Coronary artery (tissue), 2 donors: ENCODE measurements at regions not wholly inside any gene's neighbourhood (a gene's known extent, or its start where the extent isn't known, plus 50 kb on each side); places are given as distances from the start of the nearest gene placed in this dataset.

Experiments
- DNase-seq: peaks from one replicate; pipeline ENCODE4 v3.0.0-alpha.2; 2017; ENCODE audit warnings: low spot score
- H3K27ac ChIP-seq, 2 donors: fragments of 200-600 bp; sonication (generic); one replicate each; pipeline ENCODE4 v1.5.1; 2016 to 2019
- H3K4me3 ChIP-seq: fragments of 200-600 bp; sonication (generic); 2 replicates; pipeline ENCODE4 v1.5.1; 2016; ENCODE audit warnings: mild to moderate bottlenecking, moderate library complexity
- TF ChIP-seq, protein P1 (sequence below): fragments of 200-600 bp; sonication (generic); IDR thresholded peaks from one replicate; pipeline ENCODE4 v1.5.1; 2019; ENCODE audit warnings: antibody characterized with exemption

DNA sequence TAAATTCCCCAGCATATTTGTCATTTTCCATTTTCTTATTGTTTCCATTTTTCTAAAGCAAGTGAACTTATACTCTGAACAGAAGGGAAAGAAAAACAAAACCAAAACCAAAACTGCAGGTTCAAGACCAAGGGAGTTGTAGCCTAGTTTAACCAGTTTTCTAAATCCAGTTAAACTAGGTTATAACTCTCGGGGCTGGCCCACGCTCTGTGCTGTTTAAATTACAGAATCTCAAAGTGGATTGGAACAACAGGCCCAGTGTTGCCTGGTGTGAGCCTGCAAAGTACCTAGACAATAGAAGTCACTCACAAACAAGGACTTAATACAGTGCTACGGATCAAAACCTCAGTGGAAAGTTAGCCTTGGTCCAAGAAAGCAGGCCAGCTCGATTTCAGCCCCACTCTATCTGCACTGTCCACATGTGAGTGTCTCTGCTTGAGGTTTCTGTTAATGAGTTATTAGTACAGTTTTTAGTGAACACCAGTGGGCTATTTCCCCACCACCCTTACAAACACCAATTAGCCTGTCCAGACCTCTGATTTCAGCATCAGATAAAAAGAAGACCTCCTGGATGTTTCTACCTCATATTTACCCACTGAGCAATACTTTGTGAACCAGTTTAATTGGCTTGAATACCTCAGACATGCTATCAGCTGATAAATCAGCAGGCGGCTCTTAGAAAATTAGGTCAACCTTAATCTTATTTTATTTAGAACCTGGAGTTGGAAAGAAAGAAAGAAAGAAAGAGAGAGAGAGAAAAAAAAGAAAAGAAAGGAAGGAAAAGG is 93.8 kb upstream of the PDZRN3 start:
- Histone ChIP-seq H3K27ac (no peak overlapping the region), H3K4me3 (no peak overlapping the region)
- TF ChIP-seq, protein P1, sequence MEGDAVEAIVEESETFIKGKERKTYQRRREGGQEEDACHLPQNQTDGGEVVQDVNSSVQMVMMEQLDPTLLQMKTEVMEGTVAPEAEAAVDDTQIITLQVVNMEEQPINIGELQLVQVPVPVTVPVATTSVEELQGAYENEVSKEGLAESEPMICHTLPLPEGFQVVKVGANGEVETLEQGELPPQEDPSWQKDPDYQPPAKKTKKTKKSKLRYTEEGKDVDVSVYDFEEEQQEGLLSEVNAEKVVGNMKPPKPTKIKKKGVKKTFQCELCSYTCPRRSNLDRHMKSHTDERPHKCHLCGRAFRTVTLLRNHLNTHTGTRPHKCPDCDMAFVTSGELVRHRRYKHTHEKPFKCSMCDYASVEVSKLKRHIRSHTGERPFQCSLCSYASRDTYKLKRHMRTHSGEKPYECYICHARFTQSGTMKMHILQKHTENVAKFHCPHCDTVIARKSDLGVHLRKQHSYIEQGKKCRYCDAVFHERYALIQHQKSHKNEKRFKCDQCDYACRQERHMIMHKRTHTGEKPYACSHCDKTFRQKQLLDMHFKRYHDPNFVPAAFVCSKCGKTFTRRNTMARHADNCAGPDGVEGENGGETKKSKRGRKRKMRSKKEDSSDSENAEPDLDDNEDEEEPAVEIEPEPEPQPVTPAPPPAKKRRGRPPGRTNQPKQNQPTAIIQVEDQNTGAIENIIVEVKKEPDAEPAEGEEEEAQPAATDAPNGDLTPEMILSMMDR: no peak
- DNase-seq: no peak

DNA sequence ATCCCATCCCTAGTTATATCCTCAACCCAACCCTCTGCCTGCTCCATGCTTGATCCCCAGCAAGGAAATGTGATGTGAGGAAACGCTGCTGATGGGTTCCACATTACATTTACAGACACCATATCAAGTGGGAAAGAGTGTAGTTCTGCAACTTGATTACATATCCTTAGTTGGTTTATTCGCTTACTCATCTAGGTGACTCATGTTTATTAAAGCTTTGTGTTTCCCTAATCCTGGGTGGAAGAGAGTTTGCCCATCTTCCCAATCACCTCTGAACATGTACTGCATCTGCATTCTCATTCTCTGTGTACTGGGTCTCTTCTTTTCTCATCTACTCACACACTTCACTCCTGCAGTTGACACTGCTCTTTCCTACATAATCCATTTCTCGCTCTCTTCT is 91.7 kb upstream of the PDZRN3 start:
- H3K4me3 ChIP-seq: no peak overlapping the region
- no peak overlapping the region for H3K27ac ChIP-seq
- no peak for DNase-seq
- TF ChIP-seq, protein P1: no peak

DNA sequence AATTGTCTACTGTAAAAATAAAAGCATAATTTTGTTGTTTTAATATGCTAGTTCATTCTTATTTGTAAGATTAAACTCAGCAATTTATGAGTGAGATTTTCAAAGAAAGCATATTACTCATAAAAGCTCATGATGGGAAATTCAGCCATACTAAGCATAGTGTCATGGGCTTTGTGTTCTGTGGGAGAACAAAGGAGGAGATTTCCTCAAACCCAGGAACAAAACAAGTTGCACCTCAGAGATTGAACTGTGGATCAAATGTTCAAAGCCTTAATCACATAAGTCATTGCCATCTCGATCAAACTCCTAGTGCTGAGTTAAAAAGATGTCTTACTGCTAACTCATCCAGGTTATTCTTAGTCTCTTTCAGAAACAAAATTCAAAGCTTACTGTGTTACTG is 85.6 kb upstream of the PDZRN3 start:
- no peak overlapping the region for H3K27ac ChIP-seq
- H3K4me3 ChIP-seq: no peak overlapping the region
- no peak for DNase-seq
- TF ChIP-seq, protein P1: no peak

DNA sequence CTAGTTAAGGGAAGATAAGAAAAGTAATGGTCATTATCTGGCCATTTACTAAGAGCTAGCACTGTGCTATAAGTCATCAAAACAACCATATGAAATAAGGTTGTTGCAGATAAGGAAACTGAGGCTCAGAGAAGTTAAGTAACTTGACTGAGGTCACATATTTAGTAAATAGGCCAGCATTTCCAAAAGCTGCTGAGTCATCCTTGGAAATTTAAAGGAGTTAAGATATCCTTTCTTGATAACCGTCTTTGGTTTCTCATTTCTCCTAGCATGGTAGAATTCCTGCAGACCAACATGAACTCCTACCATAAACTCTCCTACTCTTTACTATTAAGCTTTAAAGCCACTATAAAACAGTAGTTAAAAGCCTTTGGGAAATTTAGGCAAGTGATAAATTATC is 85.0 kb upstream of the PDZRN3 start:
- TF ChIP-seq, protein P1: no peak
- H3K27ac ChIP-seq: no peak overlapping the region
- no peak for DNase-seq
- H3K4me3 ChIP-seq: no peak overlapping the region

DNA sequence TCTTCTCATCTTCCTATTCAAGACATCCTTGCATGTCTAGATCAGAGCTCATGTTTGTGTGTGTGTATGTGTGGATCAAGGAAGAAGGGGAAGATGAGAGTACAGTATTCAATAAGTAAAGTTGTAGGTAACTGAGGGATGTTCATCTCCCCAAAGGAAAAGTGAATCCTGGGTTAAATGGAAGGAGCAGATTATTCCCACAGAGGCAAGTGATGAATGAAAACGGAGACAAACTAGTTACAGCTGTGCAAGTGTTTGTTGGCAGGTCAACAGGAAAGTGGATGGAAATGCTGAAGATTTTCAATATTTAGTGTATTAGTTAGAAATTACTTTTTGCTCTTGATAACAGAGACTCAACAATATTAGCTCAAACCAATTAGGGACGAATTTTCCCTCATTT is 84.2 kb upstream of the PDZRN3 start:
- Histone ChIP-seq H3K4me3 (no peak overlapping the region), H3K27ac (no peak overlapping the region)
- no peak for DNase-seq
- TF ChIP-seq, protein P1: no peak

DNA sequence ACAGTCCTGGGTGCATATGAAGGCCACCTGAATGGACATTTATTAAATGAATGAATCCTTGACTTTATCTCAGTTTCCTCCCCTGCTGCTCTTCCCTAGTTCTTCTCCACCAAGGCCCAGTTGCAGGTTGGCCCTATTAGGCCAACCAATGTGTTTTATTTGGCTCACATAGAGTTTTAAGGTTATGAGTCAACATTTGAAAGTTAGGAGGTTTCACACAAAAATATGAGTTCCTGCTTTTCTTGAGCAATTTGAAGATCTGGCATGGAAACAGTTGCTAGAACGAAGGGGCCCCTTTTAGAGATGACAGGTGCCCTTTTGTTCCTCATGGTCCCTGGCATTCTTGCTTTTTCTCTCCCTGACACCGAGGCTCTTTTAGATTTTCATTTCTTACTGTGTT is 83.0 kb upstream of the PDZRN3 start:
- H3K27ac ChIP-seq: no peak overlapping the region
- H3K4me3 ChIP-seq: no peak overlapping the region
- no peak for DNase-seq
- TF ChIP-seq, protein P1: no peak

DNA sequence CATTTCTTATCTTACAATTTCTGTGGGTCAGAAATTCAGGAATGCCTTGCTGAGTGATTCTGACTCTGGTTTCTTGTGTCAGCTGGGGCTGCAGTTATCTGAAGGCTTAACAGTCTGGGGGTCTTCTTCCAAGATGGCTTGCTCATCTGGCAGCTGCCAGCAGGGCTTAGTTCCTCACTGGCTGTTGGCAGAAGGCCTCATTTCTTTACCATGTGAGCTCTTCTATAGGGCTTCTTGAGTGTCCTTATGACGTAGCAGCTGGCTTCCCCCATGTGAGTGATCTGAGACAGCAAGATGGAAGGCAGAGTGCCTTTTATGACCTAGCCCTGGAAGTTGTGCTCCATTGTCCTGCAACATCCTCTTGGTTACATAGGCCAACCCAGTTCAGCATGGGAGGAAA is 82.0 kb upstream of the PDZRN3 start:
- DNase-seq: no peak
- TF ChIP-seq, protein P1: no peak
- H3K27ac ChIP-seq: no peak overlapping the region
- no peak overlapping the region for H3K4me3 ChIP-seq
